NT2/D1 (cell line): ENCODE measurements at regions not wholly inside any gene's neighbourhood (a gene's known extent, or its start where the extent isn't known, plus 50 kb on each side); places are given as distances from the start of the nearest gene placed in this dataset.

Experiments used
- SUZ12 ChIP-seq: IDR thresholded peaks from 2 replicates; pipeline ENCODE4 v1.6.1; 2011; ENCODE audit not compliant: insufficient read length, insufficient read depth; ENCODE audit errors: extremely low read depth
- YY1 ChIP-seq: IDR thresholded peaks from 2 replicates; pipeline ENCODE4 v1.6.1; 2011; ENCODE audit not compliant: insufficient read length, insufficient read depth
- ZNF274 ChIP-seq: IDR thresholded peaks from 2 replicates; pipeline ENCODE4 v1.6.1; 2011; ENCODE audit warnings: mild to moderate bottlenecking, low read depth, low read length

DNA sequence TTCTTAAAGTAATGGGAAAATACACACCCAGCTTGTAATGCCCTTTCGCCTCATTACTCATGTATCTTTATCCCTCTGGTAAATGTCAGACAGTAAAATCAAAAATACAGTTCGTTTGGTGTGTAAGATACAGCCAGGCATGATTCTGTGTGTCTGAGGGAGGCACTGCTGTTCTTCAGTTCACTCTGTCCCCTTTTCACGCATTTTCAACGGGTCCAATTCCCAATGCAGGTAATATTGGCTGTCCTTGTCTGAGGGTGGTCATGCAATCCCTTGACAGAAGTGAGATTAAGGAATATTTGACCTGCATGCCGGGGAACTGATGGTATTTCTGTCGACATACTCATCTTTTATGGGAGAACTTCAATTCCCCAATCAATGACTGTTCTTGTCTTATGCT lies 587.2 kb upstream of the NXPH2 start:
- TF ChIP-seq ZNF274 (no peak), YY1 (no peak), SUZ12 (no peak)
